Esophagus muscularis mucosa (tissue), 4 donors: ENCODE measurements at regions not wholly inside any gene's neighbourhood (a gene's known extent, or its start where the extent isn't known, plus 50 kb on each side); places are given as distances from the start of the nearest gene placed in this dataset.
A peak's percentile ranks its signal among the peaks of the same experiment; 100 is the strongest.

Experiments used
- DNase-seq: peaks from one replicate; pipeline ENCODE4 v3.0.0-alpha.2; 2017; ENCODE audit errors: extremely low spot score
- H3K27ac ChIP-seq, 4 donors: fragments of 200-600 bp; sonication (generic); replicated peaks in 1 of 4; 1 replicate in 3 of 4; 2 replicates in 1 of 4; pipeline ENCODE4 v1.5.1; 2016 to 2019; ENCODE audit warnings: mild to moderate bottlenecking in 1 of 4
- H3K27me3 ChIP-seq, 4 donors: fragments of 200-600 bp; sonication (generic); one replicate each; pipeline versions ENCODE4 v1.5.1 to v1.6.0; 2016 to 2019
- H3K36me3 ChIP-seq, 4 donors: fragments of 200-600 bp; sonication (generic); one replicate each; pipeline ENCODE4 v1.5.1; 2016 to 2019
- H3K4me1 ChIP-seq, 4 donors: fragments of 200-600 bp; sonication (generic); one replicate each; pipeline ENCODE4 v1.5.1; 2016 to 2019
- H3K4me3 ChIP-seq, 4 donors: fragments of 200-600 bp; sonication (generic); 1 replicate in 2 of 4; 2 replicates in 2 of 4; pipeline ENCODE4 v1.5.1; 2016 to 2019; ENCODE audit warnings: mild to moderate bottlenecking in 4 of 4, moderate library complexity in 1 of 4
- H3K9me3 ChIP-seq, 4 donors: fragments of 200-600 bp; sonication (generic); 1 replicate in 3 of 4; 2 replicates in 1 of 4; pipeline ENCODE4 v1.5.1; 2016 to 2019
- CTCF ChIP-seq, 3 experiments: fragments of 200-600 bp in 2 of 3; fragments of 450-650 bp in 1 of 3; sonication (generic) in 2 of 3; IDR thresholded peaks; one replicate each; pipeline ENCODE4 v1.5.1; 2017 to 2019; ENCODE audit warnings: antibody characterized with exemption in 3 of 3, mild to moderate bottlenecking in 2 of 3, moderate library complexity in 1 of 3
- EP300 ChIP-seq: sonication (generic); formaldehyde crosslinking; IDR thresholded peaks from one replicate; pipeline ENCODE4 v1.6.1; 2017; ENCODE audit warnings: antibody characterized with exemption
- POLR2A ChIP-seq: fragments of 450-650 bp; IDR thresholded peaks from one replicate; pipeline ENCODE4 v1.6.1; 2017; ENCODE audit warnings: antibody characterized with exemption, moderate library complexity, mild to moderate bottlenecking, low read depth
- POLR2AphosphoS5 ChIP-seq, 2 donors: sonication (generic); formaldehyde crosslinking; IDR thresholded peaks; one replicate each; pipeline ENCODE4 v1.6.1; 2017; ENCODE audit warnings: antibody characterized with exemption in 2 of 2
- WGBS: methylation state at CpG from one replicate; pipeline ENCODE4 v1.1.5; 2018; 5-methylcytosine and 5-hydroxymethylcytosine counted together
- intact Hi-C: fragments of 100-400 bp; cut with DNase I; formaldehyde crosslinking; loops from one replicate; pipeline ENCODE4 v1.15.1; 2023

- WGBS: 68% methylated on average over 12 of the region's 12 CpGs
- intact Hi-C loops: no loop called here
- Histone ChIP-seq H3K27ac (peak overlapping the region; percentile 25 to 68 (median 46)), H3K4me1 (peaks cover 38 to 50% (median 45%) of the 10 kb centered on the region in 4 donors), H3K4me3 (no peak overlapping the region), H3K36me3 (no peaks in the 10 kb centered on the region), H3K27me3 (no peaks in the 10 kb centered on the region), H3K9me3 (peaks cover 0 to 9% (median 7%) of the 10 kb centered on the region in 4 donors)
- peak; percentile 77 for DNase-seq
- TF ChIP-seq EP300 (no peak), CTCF (IDR thresholded peaks at IDR 0.05) (no peak), POLR2A (no peak), POLR2AphosphoS5 (IDR thresholded peaks at IDR 0.05) (no peak)
Observed at GRCh38 chr3:194879126-194879877, 193.6 kb downstream of the FAM43A start.

GRCh38 chr3:194879991-194880939 lies 194.6 kb downstream of the FAM43A start:
- DNase-seq: peak; percentile 92
- no peak overlapping the region for H3K4me3 ChIP-seq
- no peaks in the 10 kb centered on the region for H3K27me3 ChIP-seq
- H3K9me3 ChIP-seq: peaks cover 0 to 14% (median 10%) of the 10 kb centered on the region in 4 donors
- no peaks in the 10 kb centered on the region for H3K36me3 ChIP-seq
- H3K4me1 ChIP-seq: peaks cover 38 to 50% (median 45%) of the 10 kb centered on the region in 4 donors
- intact Hi-C loops: no loop called here
- 37% methylated on average over 12 of the region's 12 CpGs for WGBS
- no peak for TF ChIP-seq POLR2AphosphoS5 (IDR thresholded peaks at IDR 0.05)
- TF ChIP-seq POLR2A: no peak
- TF ChIP-seq EP300: no peak
- no peak for TF ChIP-seq CTCF (IDR thresholded peaks at IDR 0.05)
- H3K27ac ChIP-seq: peak overlapping the region; percentile 25 to 68 (median 46)

GRCh38 chr3:194880940-194881925 lies 195.6 kb downstream of the FAM43A start:
- peak; percentile 42 for DNase-seq
- Histone ChIP-seq H3K36me3 (no peaks in the 10 kb centered on the region), H3K27me3 (no peaks in the 10 kb centered on the region), H3K9me3 (peaks cover 0 to 14% (median 10%) of the 10 kb centered on the region in 4 donors), H3K4me3 (no peak overlapping the region), H3K4me1 (peaks cover 38 to 50% (median 45%) of the 10 kb centered on the region in 4 donors), H3K27ac (peak overlapping the region in 3 of 4 donors; percentile 25 to 68 (median 49))
- TF ChIP-seq EP300 (no peak), POLR2AphosphoS5 (IDR thresholded peaks at IDR 0.05) (no peak), CTCF (IDR thresholded peaks at IDR 0.05) (no peak), POLR2A (no peak)
- 86% methylated on average over 11 of the region's 12 CpGs for WGBS
- intact Hi-C loops: no loop called here

GRCh38 chr3:194884649-194885315 lies 199.1 kb downstream of the FAM43A start:
- H3K36me3 ChIP-seq: no peaks in the 10 kb centered on the region
- H3K27ac ChIP-seq: peak overlapping the region in 1 of 4 donors; percentile 33
- H3K9me3 ChIP-seq: peaks cover 0 to 14% (median 10%) of the 10 kb centered on the region in 4 donors
- no peaks in the 10 kb centered on the region for H3K27me3 ChIP-seq
- WGBS: 77% methylated on average over 6 of the region's 6 CpGs
- no peak overlapping the region for H3K4me3 ChIP-seq
- peaks cover 17 to 23% (median 18%) of the 10 kb centered on the region in 4 donors for H3K4me1 ChIP-seq
- intact Hi-C loops: no loop called here
- TF ChIP-seq POLR2AphosphoS5 (IDR thresholded peaks at IDR 0.05) (peak in 1 of 2 donors; percentile 37), CTCF (IDR thresholded peaks at IDR 0.05) (no peak)
- DNase-seq: peak; percentile 17
